ENCODE measurements at regions not wholly inside any gene's neighbourhood (a gene's known extent, or its start where the extent isn't known, plus 50 kb on each side); places are given as distances from the start of the nearest gene placed in this dataset.

GRCh38 chr4:127155116-127155515, 477.6 kb upstream of the INTU start:
- Histone ChIP-seq H3K9ac (replicated peaks; ENCODE audit: extremely low read depth, insufficient read depth, low read length) (no peak overlapping the region), H3K79me2 (ENCODE audit: control insufficient read depth, insufficient read depth, low read length) (no peaks in the 10 kb centered on the region), H3K4me2 (ENCODE audit: insufficient read depth, low read length) (no peak overlapping the region), H3K4me3 (replicated peaks in 1 of 3; ENCODE audit: insufficient read depth in 1 of 3, low read depth in 1 of 3, low read length in 3 of 3) (no peak overlapping the region), H3K27ac (ENCODE audit: insufficient read depth, low read depth, low read length) (no peak overlapping the region), H3K27me3 (ENCODE audit: control insufficient read depth in 2 of 2, insufficient read depth in 2 of 2, low read length in 2 of 2) (no peaks in the 10 kb centered on the region), H3K9me1 (replicated peaks; ENCODE audit: control insufficient read depth, extremely low read depth, insufficient read depth, low read length) (no peaks in the 10 kb centered on the region), H3K36me3 (ENCODE audit: control insufficient read depth in 2 of 2, extremely low read depth in 1 of 2, insufficient read depth in 2 of 2, low read length in 2 of 2) (no peaks in the 10 kb centered on the region), H3K9me3 (replicated peaks; ENCODE audit: control insufficient read depth, insufficient read depth, low read length) (peaks cover 4% of the 10 kb centered on the region), H2AFZ (ENCODE audit: low read depth, low read length) (no peak overlapping the region), H3K4me1 (ENCODE audit: control insufficient read depth, extremely low read depth, insufficient read depth, low read length) (no peaks in the 10 kb centered on the region), H4K20me1 (replicated peaks; ENCODE audit: control insufficient read depth, extremely low read depth, insufficient read depth, low read length) (no peaks in the 10 kb centered on the region)
- POLR2A ChIA-PET: no interaction called here
- FAIRE-seq: no peak
- no TSS peak for BruUV-seq (replicated peaks)
- dilution Hi-C loops (cut with MboI; ENCODE audit: extremely low pct_ligation_motif_present, low sequenced_read_pairs): no loop called here
- DNase-seq (ENCODE audit: low read depth, low spot score): no peak
- CTCF ChIA-PET: no interaction called here
- intact Hi-C loops (cut with micrococcal nuclease): no loop called here
- TF ChIP-seq POLR2A (IDR thresholded peaks at IDR 0.05; ENCODE audit: low read depth, low read length) (no peak), FOS (IDR thresholded peaks at IDR 0.05; ENCODE audit: borderline replicate concordance, insufficient read depth, low read length) (no peak), POLR2AphosphoS5 (IDR thresholded peaks at IDR 0.05; ENCODE audit: insufficient read depth, low read depth, low read length) (no peak), GATA2 (IDR thresholded peaks at IDR 0.05; ENCODE audit: insufficient read depth, insufficient read length, low read depth, low read length) (no peak), MAX (IDR thresholded peaks at IDR 0.05; ENCODE audit: insufficient read depth, insufficient read length) (no peak), CTCF (IDR thresholded peaks at IDR 0.05; ENCODE audit: extremely low read depth in 1 of 2, insufficient read depth in 1 of 2, low read depth in 1 of 2, low read length in 2 of 2) (no peak), EZH2 (IDR thresholded peaks at IDR 0.05; ENCODE audit: borderline replicate concordance, low read depth, low read length, severe bottlenecking) (no peak), JUN (IDR thresholded peaks at IDR 0.05; ENCODE audit: borderline replicate concordance, insufficient read depth, insufficient read length, low read depth) (no peak), MYC (IDR thresholded peaks at IDR 0.05; ENCODE audit: low read depth, low read length) (no peak)
